BJ (cell line): ENCODE measurements at regions not wholly inside any gene's neighbourhood (a gene's known extent, or its start where the extent isn't known, plus 50 kb on each side); places are given as distances from the start of the nearest gene placed in this dataset.

Experiments used
- CTCF ChIA-PET: fragments of 350-600 bp; formaldehyde crosslinking; extraction: SDS; loops from one replicate; lab custom pipeline; 2021; ENCODE audit warnings: antibody characterized with exemption, inconsistent platforms; lab: Yijun Ruan, JAX
- POLR2A ChIA-PET: fragments of 300-600 bp; sonication (Branson Sonifier 250); formaldehyde crosslinking; extraction: SDS; loops from one replicate; lab custom pipeline; 2021; ENCODE audit warnings: antibody characterized with exemption; lab: Charles Lee
- DNase-seq: peaks from one replicate; pipeline ENCODE4 v3.0.0-alpha.2; 2011; ENCODE audit warnings: low read depth
- H3K27me3 ChIP-seq: 2 replicates; pipeline ENCODE4 v1.6.0; 2011; ENCODE audit warnings: low read length; ENCODE audit not compliant: control insufficient read depth, insufficient read depth
- H3K36me3 ChIP-seq: 2 replicates; pipeline ENCODE4 v1.5.1; 2011; ENCODE audit warnings: low read length; ENCODE audit not compliant: control insufficient read depth, insufficient read depth
- H3K4me3 ChIP-seq: 2 replicates; pipeline ENCODE4 v1.5.1; 2011; ENCODE audit warnings: low read depth, mild to moderate bottlenecking, control low read depth, low read length
- CTCF ChIP-seq: IDR thresholded peaks from 2 replicates; pipeline ENCODE4 v1.5.1; 2011; ENCODE audit warnings: low read depth, mild to moderate bottlenecking, control low read depth, inconsistent platforms, low read length, moderate library complexity; ENCODE audit not compliant: insufficient read depth

- no peaks in the 10 kb centered on the region for H3K36me3 ChIP-seq
- no peaks in the 10 kb centered on the region for H3K27me3 ChIP-seq
- ChIA-PET CTCF (no interaction called here), POLR2A (no interaction called here)
- no peak for TF ChIP-seq CTCF
- no peak overlapping the region for H3K4me3 ChIP-seq
- no peak for DNase-seq
Measured at GRCh38 chr21:25220954-25221353, 386.3 kb downstream of the MRPL39 start.

- POLR2A ChIA-PET = no interaction called here
- TF ChIP-seq CTCF = no peak
- Histone ChIP-seq H3K36me3 (no peaks in the 10 kb centered on the region), H3K4me3 (no peak overlapping the region), H3K27me3 (no peaks in the 10 kb centered on the region)
- CTCF ChIA-PET = no interaction called here
- DNase-seq = no peak
Measured at GRCh38 chr21:25220169-25220568, 387.1 kb downstream of the MRPL39 start.

- ChIA-PET POLR2A (no interaction called here), CTCF (no interaction called here)
- no peak overlapping the region for H3K4me3 ChIP-seq
- no peak for TF ChIP-seq CTCF
- no peak for DNase-seq
- H3K27me3 ChIP-seq = no peaks in the 10 kb centered on the region
- H3K36me3 ChIP-seq = no peaks in the 10 kb centered on the region
Measured at GRCh38 chr21:25215698-25216384, 391.4 kb downstream of the MRPL39 start.

GRCh38 chr21:25214676-25215075 is 392.6 kb downstream of the MRPL39 start:
- POLR2A ChIA-PET = no interaction called here
- DNase-seq = no peak
- H3K27me3 ChIP-seq = no peaks in the 10 kb centered on the region
- no peak overlapping the region for H3K4me3 ChIP-seq
- no peak for TF ChIP-seq CTCF
- no peaks in the 10 kb centered on the region for H3K36me3 ChIP-seq
- CTCF ChIA-PET = no interaction called here

- H3K36me3 ChIP-seq = no peaks in the 10 kb centered on the region
- POLR2A ChIA-PET = no interaction called here
- CTCF ChIA-PET = no interaction called here
- TF ChIP-seq CTCF = no peak
- no peak overlapping the region for H3K4me3 ChIP-seq
- no peaks in the 10 kb centered on the region for H3K27me3 ChIP-seq
- no peak for DNase-seq
Measured at GRCh38 chr21:25199944-25200343, 407.3 kb downstream of the MRPL39 start.
